Kidney (tissue), 13 donors: ENCODE measurements at regions not wholly inside any gene's neighbourhood (a gene's known extent, or its start where the extent isn't known, plus 50 kb on each side); places are given as distances from the start of the nearest gene placed in this dataset.
A peak's percentile ranks its signal among the peaks of the same experiment; 100 is the strongest.

Experiments
- DNase-seq, 5 donors: peaks; one replicate each; pipeline ENCODE4 v3.0.0-alpha.2; 2013 to 2020
- FAIRE-seq: peaks from 2 replicates; lab custom pipeline; 2012; peaks lifted over from hg19 to GRCh38; lab: Jason Lieb, UNC
- H3K27ac ChIP-seq, 2 donors: one replicate each; pipeline ENCODE4 v1.7.0; 2013; ENCODE audit warnings: low read depth in 2 of 2, low read length in 2 of 2, inconsistent platforms in 1 of 2
- H3K27me3 ChIP-seq: one replicate; pipeline ENCODE4 v1.7.1; 2013; ENCODE audit warnings: low read length, inconsistent platforms; ENCODE audit not compliant: control insufficient read depth, insufficient read depth
- H3K36me3 ChIP-seq, 3 donors: one replicate each; pipeline versions ENCODE4 v1.7.0 to v1.7.1; 2013; ENCODE audit warnings: low read length in 3 of 3, control low read depth in 1 of 3, inconsistent platforms in 1 of 3; ENCODE audit not compliant: insufficient read depth in 3 of 3, control insufficient read depth in 2 of 3
- H3K4me1 ChIP-seq, 3 donors: one replicate each; pipeline versions ENCODE4 v1.7.0 to v1.7.1; 2013; ENCODE audit warnings: low read length in 3 of 3, inconsistent platforms in 1 of 3, low read depth in 1 of 3; ENCODE audit not compliant: control insufficient read depth in 2 of 3, insufficient read depth in 2 of 3
- H3K4me3 ChIP-seq, 3 donors: one replicate each; pipeline versions ENCODE4 v1.7.0 to v1.8.1; 2013; ENCODE audit warnings: low read length in 3 of 3, control low read depth in 1 of 3, inconsistent platforms in 1 of 3
- H3K9ac ChIP-seq, 3 donors: one replicate each; pipeline versions ENCODE4 v1.7.0 to v1.7.1; 2013; ENCODE audit warnings: low read length in 3 of 3, control low read depth in 1 of 3, inconsistent platforms in 1 of 3
- H3K9me3 ChIP-seq, 3 donors: one replicate each; pipeline versions ENCODE4 v1.7.0 to v1.7.1; 2013; ENCODE audit warnings: low read length in 3 of 3, control low read depth in 1 of 3, inconsistent platforms in 1 of 3; ENCODE audit not compliant: control insufficient read depth in 2 of 3, insufficient read depth in 1 of 3
- intact Hi-C: fragments of 100-400 bp; cut with DNase I; formaldehyde crosslinking; loops from one replicate; pipeline ENCODE4 v1.11.1; 2022
- TF ChIP-seq, protein P1 (sequence below): IDR thresholded peaks from 3 replicates; pipeline ENCODE4 v1.5.1; 2012; ENCODE audit warnings: mild to moderate bottlenecking, moderate library complexity, borderline replicate concordance; ENCODE audit not compliant: insufficient read depth; ENCODE audit errors: extremely low read depth
- donor health status: control.
- donor health status: control.
- donor health status: control.
- donor health status: control.
- donor health status: control.
- donor health status: DM: yes; HTN: yes; CAD: no.
- donor health status: Normal renal cell carcinoma (clear cell type).

DNA sequence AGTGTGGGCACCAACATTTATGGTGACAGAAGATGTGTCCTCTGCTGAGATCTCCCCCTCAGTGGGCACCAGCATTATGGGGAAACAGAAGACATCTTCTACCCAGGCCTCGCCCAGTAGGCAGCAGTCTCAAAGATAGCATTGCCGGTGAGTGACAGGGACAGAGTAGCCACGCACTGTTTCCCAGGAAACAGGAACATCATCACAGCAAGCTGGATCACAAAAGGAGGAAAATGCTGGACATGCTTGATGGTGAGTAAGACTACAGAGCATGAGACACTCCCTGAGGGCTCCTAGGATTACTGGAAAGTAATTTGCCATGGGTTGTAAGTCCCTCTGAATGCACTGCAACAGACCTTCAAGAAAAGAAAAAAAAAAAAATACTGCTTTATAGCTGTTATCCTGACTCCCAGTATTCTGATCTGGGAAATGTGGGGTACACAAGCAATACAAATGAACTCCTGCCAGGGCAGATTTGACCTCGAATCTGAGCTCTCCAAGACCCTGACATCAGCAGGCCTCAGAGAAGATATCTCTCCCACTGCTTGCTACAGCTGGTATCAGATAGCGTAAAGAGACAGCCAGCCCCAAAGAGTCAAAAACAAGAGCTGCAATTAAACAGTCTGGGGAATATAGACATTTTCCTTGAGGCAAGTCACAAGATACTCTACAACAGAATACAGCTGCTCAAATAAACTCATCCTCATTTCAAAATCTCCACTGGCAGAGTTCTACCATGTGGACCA, 180.4 kb downstream of the RBM26 start:
- Histone ChIP-seq H3K4me3 (no peak overlapping the region), H3K9ac (no peak overlapping the region), H3K36me3 (no peaks in the 10 kb centered on the region), H3K27me3 (no peaks in the 10 kb centered on the region), H3K27ac (no peak overlapping the region), H3K4me1 (no peaks in the 10 kb centered on the region), H3K9me3 (no peaks in the 10 kb centered on the region)
- TF ChIP-seq, protein P1, sequence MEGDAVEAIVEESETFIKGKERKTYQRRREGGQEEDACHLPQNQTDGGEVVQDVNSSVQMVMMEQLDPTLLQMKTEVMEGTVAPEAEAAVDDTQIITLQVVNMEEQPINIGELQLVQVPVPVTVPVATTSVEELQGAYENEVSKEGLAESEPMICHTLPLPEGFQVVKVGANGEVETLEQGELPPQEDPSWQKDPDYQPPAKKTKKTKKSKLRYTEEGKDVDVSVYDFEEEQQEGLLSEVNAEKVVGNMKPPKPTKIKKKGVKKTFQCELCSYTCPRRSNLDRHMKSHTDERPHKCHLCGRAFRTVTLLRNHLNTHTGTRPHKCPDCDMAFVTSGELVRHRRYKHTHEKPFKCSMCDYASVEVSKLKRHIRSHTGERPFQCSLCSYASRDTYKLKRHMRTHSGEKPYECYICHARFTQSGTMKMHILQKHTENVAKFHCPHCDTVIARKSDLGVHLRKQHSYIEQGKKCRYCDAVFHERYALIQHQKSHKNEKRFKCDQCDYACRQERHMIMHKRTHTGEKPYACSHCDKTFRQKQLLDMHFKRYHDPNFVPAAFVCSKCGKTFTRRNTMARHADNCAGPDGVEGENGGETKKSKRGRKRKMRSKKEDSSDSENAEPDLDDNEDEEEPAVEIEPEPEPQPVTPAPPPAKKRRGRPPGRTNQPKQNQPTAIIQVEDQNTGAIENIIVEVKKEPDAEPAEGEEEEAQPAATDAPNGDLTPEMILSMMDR, result no peak
- intact Hi-C loops, result no loop called here
- DNase-seq (peak in 2 of 5 donors; percentile 19 to 23), FAIRE-seq (no peak)

DNA sequence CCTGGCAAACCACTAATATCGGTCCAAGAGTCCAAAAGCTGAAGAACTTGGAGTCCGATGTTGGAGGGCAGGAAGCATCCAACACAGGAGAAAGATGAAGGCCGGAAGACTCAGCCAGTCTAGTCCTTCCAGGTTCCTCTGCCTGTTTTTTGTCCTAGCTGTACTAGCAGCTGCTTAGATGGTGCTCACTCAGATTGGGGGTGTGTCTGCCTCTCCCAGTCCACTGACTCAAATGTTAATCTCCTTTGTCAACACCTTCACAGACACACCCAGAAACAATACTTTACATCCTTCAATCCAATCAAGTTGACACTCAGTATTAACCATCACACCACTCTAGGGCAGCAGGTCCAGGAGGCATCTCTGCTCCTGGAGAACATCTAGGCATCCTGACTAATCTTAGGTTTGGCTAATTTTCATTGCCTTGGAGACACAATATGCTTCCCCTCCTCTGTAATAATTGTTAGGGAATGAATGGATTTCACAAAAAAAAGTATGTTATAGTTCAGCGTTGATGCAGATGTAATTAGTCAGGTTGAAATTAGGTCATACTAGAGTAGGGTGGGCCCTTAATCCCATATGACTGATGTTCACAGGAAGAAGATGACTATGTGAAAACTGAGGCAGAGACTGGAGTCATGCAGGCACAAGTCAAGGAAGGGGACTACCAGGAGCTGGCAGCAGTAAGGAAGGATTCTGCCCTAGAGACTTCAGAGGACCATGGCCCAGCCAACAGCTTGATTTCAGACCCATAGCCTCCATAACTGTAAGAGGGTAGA, 183.4 kb downstream of the RBM26 start:
- TF ChIP-seq, protein P1, result no peak
- H3K9ac ChIP-seq, result no peak overlapping the region
- no peak overlapping the region for H3K27ac ChIP-seq
- H3K36me3 ChIP-seq, result no peaks in the 10 kb centered on the region
- H3K9me3 ChIP-seq, result no peaks in the 10 kb centered on the region
- no peaks in the 10 kb centered on the region for H3K27me3 ChIP-seq
- intact Hi-C loops, result no loop called here
- DNase-seq (no peak), FAIRE-seq (no peak)
- H3K4me3 ChIP-seq, result no peak overlapping the region
- no peaks in the 10 kb centered on the region for H3K4me1 ChIP-seq

DNA sequence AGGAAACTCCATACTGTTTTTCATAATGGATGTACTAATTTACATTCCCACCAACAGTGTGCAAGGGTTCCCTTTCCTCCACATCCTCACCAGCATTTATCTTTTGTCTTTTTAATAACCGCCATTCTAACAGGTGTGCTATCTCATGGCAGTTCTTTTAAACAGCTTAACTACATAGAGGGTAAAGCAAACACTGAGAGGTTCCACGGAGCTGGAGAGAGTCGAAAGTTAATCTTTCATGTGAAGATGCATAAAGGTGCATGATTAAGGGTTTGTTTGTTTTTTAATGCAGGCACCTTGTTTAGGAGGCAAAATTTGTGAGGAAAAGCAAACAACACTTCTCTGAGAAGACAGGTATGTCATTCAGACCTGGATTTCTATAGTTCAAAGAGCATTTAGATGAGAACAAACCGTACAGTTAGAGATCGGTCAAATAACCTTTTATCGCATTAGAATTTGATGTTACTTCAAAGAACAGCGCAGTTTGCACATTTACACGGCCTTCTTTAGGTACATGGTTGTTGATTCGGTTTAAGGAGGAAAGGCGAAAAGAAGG, 193.9 kb downstream of the RBM26 start:
- H3K27me3 ChIP-seq, result no peaks in the 10 kb centered on the region
- FAIRE-seq (no peak), DNase-seq (no peak)
- H3K27ac ChIP-seq, result no peak overlapping the region
- no peak overlapping the region for H3K9ac ChIP-seq
- H3K4me3 ChIP-seq, result no peak overlapping the region
- no peaks in the 10 kb centered on the region for H3K36me3 ChIP-seq
- intact Hi-C loops, result no loop called here
- H3K4me1 ChIP-seq, result no peaks in the 10 kb centered on the region
- H3K9me3 ChIP-seq, result no peaks in the 10 kb centered on the region
- TF ChIP-seq, protein P1, result no peak
